SK-N-SH treated with all-trans-retinoic acid at 6 μM for 48 hours (cell line): ENCODE measurements at regions not wholly inside any gene's neighbourhood (a gene's known extent, or its start where the extent isn't known, plus 50 kb on each side); places are given as distances from the start of the nearest gene placed in this dataset.

Experiments
- ATAC-seq: fragments of 200-7000 bp; cut with Tn5 transposase; 3 replicates; pipeline ENCODE4 v1.9.1; 2020; ENCODE audit warnings: mild to moderate bottlenecking, moderate library complexity
- CSDC2 ChIP-seq: fragments of 250-450 bp; sonication (Bioruptor Pico); IDR thresholded peaks from 2 replicates; pipeline ENCODE4 v1.5.0; 2020; ENCODE audit warnings: mild to moderate bottlenecking, moderate library complexity
- ESRRG ChIP-seq: fragments of 250-450 bp; sonication (Bioruptor Pico); IDR thresholded peaks from 2 replicates; pipeline ENCODE4 v1.6.1; 2021; ENCODE audit warnings: mild to moderate bottlenecking
- GLIS3 ChIP-seq: fragments of 250-450 bp; sonication (Bioruptor Pico); IDR thresholded peaks from 2 replicates; pipeline ENCODE4 v1.5.0; 2020; ENCODE audit warnings: mild to moderate bottlenecking, moderate library complexity
- ISL1 ChIP-seq: fragments of 250-450 bp; sonication (Bioruptor Pico); IDR thresholded peaks from 2 replicates; pipeline ENCODE4 v2.1.2; 2022; ENCODE audit warnings: mild to moderate bottlenecking, moderate library complexity
- OSR1 ChIP-seq: fragments of 250-450 bp; sonication (Bioruptor Pico); IDR thresholded peaks from 2 replicates; pipeline ENCODE4 v1.8.0; 2022; ENCODE audit warnings: moderate library complexity, mild to moderate bottlenecking, inconsistent platforms
- PPARA ChIP-seq: fragments of 250-450 bp; sonication (Bioruptor Pico); IDR thresholded peaks from 2 replicates; pipeline ENCODE4 v1.5.0; 2020; ENCODE audit warnings: mild to moderate bottlenecking, borderline replicate concordance
- RARB ChIP-seq: fragments of 250-450 bp; sonication (Bioruptor Pico); IDR thresholded peaks from 2 replicates; pipeline ENCODE4 v1.8.0; 2021; ENCODE audit warnings: mild to moderate bottlenecking, moderate library complexity
- SNAI2 ChIP-seq: fragments of 250-450 bp; sonication (Bioruptor Pico); IDR thresholded peaks from 2 replicates; pipeline ENCODE4 v1.5.0; 2020; ENCODE audit warnings: mild to moderate bottlenecking, moderate library complexity
- TCF4 ChIP-seq: fragments of 250-450 bp; sonication (Bioruptor Pico); IDR thresholded peaks from 2 replicates; pipeline ENCODE4 v1.8.0; 2021; ENCODE audit warnings: mild to moderate bottlenecking, moderate library complexity, borderline replicate concordance
- TOX ChIP-seq: fragments of 250-450 bp; sonication (Bioruptor Pico); IDR thresholded peaks from 2 replicates; pipeline ENCODE4 v1.8.0; 2021; ENCODE audit warnings: mild to moderate bottlenecking, moderate library complexity, borderline replicate concordance
- ZC3H10 ChIP-seq: fragments of 250-450 bp; sonication (Bioruptor Pico); IDR thresholded peaks from 2 replicates; pipeline ENCODE4 v1.5.1; 2021; ENCODE audit warnings: mild to moderate bottlenecking, moderate library complexity
- ZFP3 ChIP-seq: fragments of 250-450 bp; sonication (Bioruptor Pico); IDR thresholded peaks from 2 replicates; pipeline ENCODE4 v1.5.0; 2020; ENCODE audit warnings: mild to moderate bottlenecking, moderate library complexity
- ZFP30 ChIP-seq: fragments of 450-650 bp; formaldehyde crosslinking; IDR thresholded peaks from 2 replicates; pipeline ENCODE4 v1.5.0; 2022; ENCODE audit warnings: mild to moderate bottlenecking, moderate library complexity
- ZNF70 ChIP-seq: fragments of 450-650 bp; formaldehyde crosslinking; IDR thresholded peaks from 2 replicates; pipeline ENCODE4 v1.5.0; 2020; ENCODE audit warnings: mild to moderate bottlenecking, moderate library complexity
- ZNF8 ChIP-seq: fragments of 450-650 bp; formaldehyde crosslinking; IDR thresholded peaks from 2 replicates; pipeline ENCODE4 v1.5.0; 2020; ENCODE audit warnings: mild to moderate bottlenecking, moderate library complexity
- TF ChIP-seq, protein P1 (sequence below): fragments of 250-450 bp; sonication (Bioruptor Pico); IDR thresholded peaks from 2 replicates; pipeline ENCODE4 v1.8.0; 2020; ENCODE audit warnings: mild to moderate bottlenecking, moderate library complexity, borderline replicate concordance
- TF ChIP-seq, protein P2 (sequence below): fragments of 250-450 bp; sonication (Bioruptor Pico); IDR thresholded peaks from 2 replicates; pipeline ENCODE4 v1.5.1; 2020; ENCODE audit warnings: low read depth, mild to moderate bottlenecking, moderate library complexity
- TF ChIP-seq, protein P3 (sequence below): fragments of 250-450 bp; sonication (Bioruptor Pico); IDR thresholded peaks from 2 replicates; pipeline ENCODE4 v1.5.1; 2021; ENCODE audit warnings: mild to moderate bottlenecking, moderate library complexity
- TF ChIP-seq, protein P4 (sequence below): fragments of 250-450 bp; sonication (Bioruptor Pico); IDR thresholded peaks from 2 replicates; pipeline ENCODE4 v1.8.0; 2021; ENCODE audit warnings: low read depth, mild to moderate bottlenecking, moderate library complexity, borderline replicate concordance
- TF ChIP-seq, protein P5 (sequence below): fragments of 250-450 bp; sonication (Bioruptor Pico); IDR thresholded peaks from 2 replicates; pipeline ENCODE4 v1.5.0; 2020; ENCODE audit warnings: mild to moderate bottlenecking, moderate library complexity

DNA sequence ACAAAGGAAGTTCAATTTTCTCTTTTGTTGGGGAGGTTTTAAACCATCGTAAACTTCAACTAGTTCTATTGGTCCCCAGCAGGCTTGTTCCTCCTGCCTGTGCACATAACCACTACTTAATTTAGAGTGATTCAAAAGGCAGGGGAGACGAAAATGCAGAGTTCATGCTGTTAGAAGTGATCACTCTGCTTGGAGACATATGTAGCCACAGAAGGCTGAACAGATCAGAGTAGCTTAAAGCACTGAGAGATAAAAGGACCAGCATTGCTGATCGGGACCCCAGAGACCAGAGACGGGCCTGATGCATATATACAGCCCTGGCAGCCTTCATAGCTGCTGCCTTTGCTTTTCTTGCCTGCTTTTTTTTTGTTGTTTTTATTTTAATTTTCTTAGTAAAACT, 662.0 kb upstream of the CPEB2 start (continued):
- TF ChIP-seq, protein P1, sequence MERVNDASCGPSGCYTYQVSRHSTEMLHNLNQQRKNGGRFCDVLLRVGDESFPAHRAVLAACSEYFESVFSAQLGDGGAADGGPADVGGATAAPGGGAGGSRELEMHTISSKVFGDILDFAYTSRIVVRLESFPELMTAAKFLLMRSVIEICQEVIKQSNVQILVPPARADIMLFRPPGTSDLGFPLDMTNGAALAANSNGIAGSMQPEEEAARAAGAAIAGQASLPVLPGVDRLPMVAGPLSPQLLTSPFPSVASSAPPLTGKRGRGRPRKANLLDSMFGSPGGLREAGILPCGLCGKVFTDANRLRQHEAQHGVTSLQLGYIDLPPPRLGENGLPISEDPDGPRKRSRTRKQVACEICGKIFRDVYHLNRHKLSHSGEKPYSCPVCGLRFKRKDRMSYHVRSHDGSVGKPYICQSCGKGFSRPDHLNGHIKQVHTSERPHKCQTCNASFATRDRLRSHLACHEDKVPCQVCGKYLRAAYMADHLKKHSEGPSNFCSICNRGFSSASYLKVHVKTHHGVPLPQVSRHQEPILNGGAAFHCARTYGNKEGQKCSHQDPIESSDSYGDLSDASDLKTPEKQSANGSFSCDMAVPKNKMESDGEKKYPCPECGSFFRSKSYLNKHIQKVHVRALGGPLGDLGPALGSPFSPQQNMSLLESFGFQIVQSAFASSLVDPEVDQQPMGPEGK: no peak
- no peak for TF ChIP-seq ZNF8 (CRISPR knock-in tag)

DNA sequence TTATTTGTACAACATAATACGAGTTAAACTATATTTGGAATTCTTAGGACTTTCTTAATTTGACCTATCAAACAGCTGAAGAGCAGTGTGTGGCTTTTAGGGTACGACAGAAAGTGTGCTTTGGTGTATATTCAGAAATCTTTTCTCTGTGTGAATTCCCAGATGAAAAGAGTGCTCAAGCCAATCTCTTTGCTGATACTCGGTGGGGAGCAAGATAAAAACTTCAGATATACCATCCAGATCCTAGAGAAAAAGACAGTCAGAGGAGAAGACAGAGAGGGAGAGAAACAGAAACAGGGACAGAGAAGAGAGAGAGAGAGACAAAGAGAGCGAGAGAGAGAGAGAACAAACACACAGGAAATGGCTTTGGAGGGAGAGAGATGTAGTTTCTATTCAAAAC, 658.3 kb upstream of the CPEB2 start:
- no peak for TF ChIP-seq PPARA (CRISPR knock-in tag)
- no peak for TF ChIP-seq TOX
- TF ChIP-seq, protein P2, sequence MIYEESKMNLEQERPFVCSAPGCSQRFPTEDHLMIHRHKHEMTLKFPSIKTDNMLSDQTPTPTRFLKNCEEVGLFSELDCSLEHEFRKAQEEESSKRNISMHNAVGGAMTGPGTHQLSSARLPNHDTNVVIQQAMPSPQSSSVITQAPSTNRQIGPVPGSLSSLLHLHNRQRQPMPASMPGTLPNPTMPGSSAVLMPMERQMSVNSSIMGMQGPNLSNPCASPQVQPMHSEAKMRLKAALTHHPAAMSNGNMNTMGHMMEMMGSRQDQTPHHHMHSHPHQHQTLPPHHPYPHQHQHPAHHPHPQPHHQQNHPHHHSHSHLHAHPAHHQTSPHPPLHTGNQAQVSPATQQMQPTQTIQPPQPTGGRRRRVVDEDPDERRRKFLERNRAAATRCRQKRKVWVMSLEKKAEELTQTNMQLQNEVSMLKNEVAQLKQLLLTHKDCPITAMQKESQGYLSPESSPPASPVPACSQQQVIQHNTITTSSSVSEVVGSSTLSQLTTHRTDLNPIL (CRISPR knock-in tag): no peak
- no peak for TF ChIP-seq RARB (CRISPR knock-in tag)
- no peak for TF ChIP-seq ZNF8 (CRISPR knock-in tag)
- no peak for TF ChIP-seq SNAI2
- no peak for TF ChIP-seq CSDC2 (CRISPR knock-in tag)
- no peak for TF ChIP-seq ZC3H10 (CRISPR knock-in tag)
- no peak for TF ChIP-seq ISL1 (CRISPR knock-in tag)
- TF ChIP-seq ESRRG (CRISPR knock-in tag): no peak
- TF ChIP-seq OSR1 (CRISPR knock-in tag): no peak
- TF ChIP-seq, protein P3, sequence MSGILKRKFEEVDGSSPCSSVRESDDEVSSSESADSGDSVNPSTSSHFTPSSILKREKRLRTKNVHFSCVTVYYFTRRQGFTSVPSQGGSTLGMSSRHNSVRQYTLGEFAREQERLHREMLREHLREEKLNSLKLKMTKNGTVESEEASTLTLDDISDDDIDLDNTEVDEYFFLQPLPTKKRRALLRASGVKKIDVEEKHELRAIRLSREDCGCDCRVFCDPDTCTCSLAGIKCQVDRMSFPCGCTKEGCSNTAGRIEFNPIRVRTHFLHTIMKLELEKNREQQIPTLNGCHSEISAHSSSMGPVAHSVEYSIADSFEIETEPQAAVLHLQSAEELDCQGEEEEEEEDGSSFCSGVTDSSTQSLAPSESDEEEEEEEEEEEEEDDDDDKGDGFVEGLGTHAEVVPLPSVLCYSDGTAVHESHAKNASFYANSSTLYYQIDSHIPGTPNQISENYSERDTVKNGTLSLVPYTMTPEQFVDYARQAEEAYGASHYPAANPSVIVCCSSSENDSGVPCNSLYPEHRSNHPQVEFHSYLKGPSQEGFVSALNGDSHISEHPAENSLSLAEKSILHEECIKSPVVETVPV (CRISPR knock-in tag): no peak
- TF ChIP-seq, protein P4, sequence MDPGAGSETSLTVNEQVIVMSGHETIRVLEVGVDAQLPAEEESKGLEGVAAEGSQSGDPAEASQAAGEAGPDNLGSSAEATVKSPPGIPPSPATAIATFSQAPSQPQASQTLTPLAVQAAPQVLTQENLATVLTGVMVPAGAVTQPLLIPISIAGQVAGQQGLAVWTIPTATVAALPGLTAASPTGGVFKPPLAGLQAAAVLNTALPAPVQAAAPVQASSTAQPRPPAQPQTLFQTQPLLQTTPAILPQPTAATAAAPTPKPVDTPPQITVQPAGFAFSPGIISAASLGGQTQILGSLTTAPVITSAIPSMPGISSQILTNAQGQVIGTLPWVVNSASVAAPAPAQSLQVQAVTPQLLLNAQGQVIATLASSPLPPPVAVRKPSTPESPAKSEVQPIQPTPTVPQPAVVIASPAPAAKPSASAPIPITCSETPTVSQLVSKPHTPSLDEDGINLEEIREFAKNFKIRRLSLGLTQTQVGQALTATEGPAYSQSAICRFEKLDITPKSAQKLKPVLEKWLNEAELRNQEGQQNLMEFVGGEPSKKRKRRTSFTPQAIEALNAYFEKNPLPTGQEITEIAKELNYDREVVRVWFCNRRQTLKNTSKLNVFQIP: no peak
- no peak for TF ChIP-seq ZFP30 (CRISPR knock-in tag)
- no peak for TF ChIP-seq GLIS3
- ATAC-seq: no peak

DNA sequence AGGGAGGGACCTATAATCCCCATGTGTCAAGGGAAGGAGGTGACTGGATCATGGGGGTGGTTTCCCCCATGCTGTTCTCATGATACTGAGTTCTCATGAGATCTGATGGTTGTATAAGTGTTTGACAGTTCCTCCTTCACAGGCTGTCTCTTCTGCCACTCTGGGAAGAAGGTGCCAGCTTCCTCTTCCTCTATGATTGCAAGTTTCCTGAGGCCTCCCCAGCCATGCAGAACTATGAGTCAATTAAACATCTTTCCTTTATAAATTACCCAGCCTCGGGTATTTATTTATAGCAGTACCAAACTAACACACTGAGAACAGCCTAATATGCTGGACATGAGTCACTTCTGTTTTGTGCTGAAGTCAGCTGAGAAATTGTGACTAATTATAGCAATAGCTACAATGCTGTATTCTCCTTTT, 656.9 kb upstream of the CPEB2 start:
- ATAC-seq: no peak
- TF ChIP-seq RARB (CRISPR knock-in tag) (no peak), ZFP3 (no peak)
- TF ChIP-seq, protein P3 (CRISPR knock-in tag): no peak

DNA sequence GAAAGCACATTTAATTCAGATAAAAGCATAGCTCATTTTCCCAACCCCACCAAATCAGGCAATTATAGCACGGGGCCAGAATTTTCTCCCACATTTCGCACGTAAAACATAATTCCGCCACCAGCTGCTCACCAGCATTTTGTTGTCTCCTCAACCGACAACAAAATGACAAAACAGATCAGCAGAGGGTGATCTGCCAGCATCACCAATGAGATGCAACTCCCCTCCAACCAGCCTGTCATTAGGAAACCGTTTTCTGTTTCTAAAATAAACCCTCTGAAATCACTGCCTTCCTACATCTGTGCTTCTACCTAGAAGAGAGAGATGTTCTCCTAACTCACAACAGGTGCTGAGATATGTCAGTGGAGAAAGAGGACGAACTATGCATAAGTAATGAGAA, 654.8 kb upstream of the CPEB2 start:
- ATAC-seq: no peak
- TF ChIP-seq SNAI2: no peak
- no peak for TF ChIP-seq ZNF70 (CRISPR knock-in tag)
- TF ChIP-seq, protein P1: no peak
- TF ChIP-seq TOX: no peak
- TF ChIP-seq TCF4 (CRISPR knock-in tag): no peak
- no peak for TF ChIP-seq ZFP3
- TF ChIP-seq, protein P5, sequence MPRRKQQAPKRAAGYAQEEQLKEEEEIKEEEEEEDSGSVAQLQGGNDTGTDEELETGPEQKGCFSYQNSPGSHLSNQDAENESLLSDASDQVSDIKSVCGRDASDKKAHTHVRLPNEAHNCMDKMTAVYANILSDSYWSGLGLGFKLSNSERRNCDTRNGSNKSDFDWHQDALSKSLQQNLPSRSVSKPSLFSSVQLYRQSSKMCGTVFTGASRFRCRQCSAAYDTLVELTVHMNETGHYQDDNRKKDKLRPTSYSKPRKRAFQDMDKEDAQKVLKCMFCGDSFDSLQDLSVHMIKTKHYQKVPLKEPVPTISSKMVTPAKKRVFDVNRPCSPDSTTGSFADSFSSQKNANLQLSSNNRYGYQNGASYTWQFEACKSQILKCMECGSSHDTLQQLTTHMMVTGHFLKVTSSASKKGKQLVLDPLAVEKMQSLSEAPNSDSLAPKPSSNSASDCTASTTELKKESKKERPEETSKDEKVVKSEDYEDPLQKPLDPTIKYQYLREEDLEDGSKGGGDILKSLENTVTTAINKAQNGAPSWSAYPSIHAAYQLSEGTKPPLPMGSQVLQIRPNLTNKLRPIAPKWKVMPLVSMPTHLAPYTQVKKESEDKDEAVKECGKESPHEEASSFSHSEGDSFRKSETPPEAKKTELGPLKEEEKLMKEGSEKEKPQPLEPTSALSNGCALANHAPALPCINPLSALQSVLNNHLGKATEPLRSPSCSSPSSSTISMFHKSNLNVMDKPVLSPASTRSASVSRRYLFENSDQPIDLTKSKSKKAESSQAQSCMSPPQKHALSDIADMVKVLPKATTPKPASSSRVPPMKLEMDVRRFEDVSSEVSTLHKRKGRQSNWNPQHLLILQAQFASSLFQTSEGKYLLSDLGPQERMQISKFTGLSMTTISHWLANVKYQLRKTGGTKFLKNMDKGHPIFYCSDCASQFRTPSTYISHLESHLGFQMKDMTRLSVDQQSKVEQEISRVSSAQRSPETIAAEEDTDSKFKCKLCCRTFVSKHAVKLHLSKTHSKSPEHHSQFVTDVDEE (CRISPR knock-in tag): no peak
- no peak for TF ChIP-seq ZC3H10 (CRISPR knock-in tag)
